Thyroid gland (tissue), 4 donors: ENCODE measurements at regions not wholly inside any gene's neighbourhood (a gene's known extent, or its start where the extent isn't known, plus 50 kb on each side); places are given as distances from the start of the nearest gene placed in this dataset.

Source experiments
- DNase-seq, 2 donors: peaks; one replicate each; pipeline ENCODE4 v3.0.0-alpha.2; 2019
- H3K27ac ChIP-seq, 3 donors: fragments of 200-600 bp; sonication (generic); 1 replicate in 2 of 3; 2 replicates in 1 of 3; pipeline ENCODE4 v1.5.1; 2016 to 2019; ENCODE audit warnings: mild to moderate bottlenecking in 1 of 3, moderate library complexity in 1 of 3
- H3K27me3 ChIP-seq: fragments of 200-600 bp; sonication (generic); one replicate; pipeline ENCODE4 v1.5.1; 2019
- H3K36me3 ChIP-seq, 2 donors: fragments of 200-600 bp; sonication (generic); one replicate each; pipeline ENCODE4 v1.5.1; 2016 to 2019
- H3K4me1 ChIP-seq, 2 donors: fragments of 200-600 bp; sonication (generic); one replicate each; pipeline ENCODE4 v1.5.1; 2017 to 2019
- H3K4me3 ChIP-seq, 3 donors: fragments of 200-600 bp; sonication (generic); replicated peaks in 1 of 3; 1 replicate in 2 of 3; 2 replicates in 1 of 3; pipeline ENCODE4 v1.5.1; 2016; ENCODE audit warnings: mild to moderate bottlenecking in 1 of 3
- H3K9me3 ChIP-seq: fragments of 200-600 bp; sonication (generic); one replicate; pipeline ENCODE4 v1.5.1; 2017
- POLR2A ChIP-seq, 2 donors: fragments of 450-650 bp; IDR thresholded peaks; one replicate each; pipeline ENCODE4 v1.6.1; 2017; ENCODE audit warnings: antibody characterized with exemption in 2 of 2, mild to moderate bottlenecking in 2 of 2, moderate library complexity in 1 of 2
- WGBS, 2 donors: methylation state at CpG; one replicate each; pipeline ENCODE4 v1.1.5; 2017; 5-methylcytosine and 5-hydroxymethylcytosine counted together
- intact Hi-C: fragments of 100-400 bp; cut with DNase I; formaldehyde crosslinking; loops from one replicate; pipeline ENCODE4 v1.15.1; 2023
- TF ChIP-seq, protein P1 (sequence below), 6 experiments: fragments of 200-600 bp in 3 of 6; fragments of 450-650 bp in 3 of 6; sonication (generic) in 3 of 6; IDR thresholded peaks; one replicate each; pipeline ENCODE4 v1.5.1; 2016 to 2019; ENCODE audit warnings: antibody characterized with exemption in 6 of 6, mild to moderate bottlenecking in 2 of 6, inconsistent platforms in 1 of 6, moderate library complexity in 1 of 6

DNA sequence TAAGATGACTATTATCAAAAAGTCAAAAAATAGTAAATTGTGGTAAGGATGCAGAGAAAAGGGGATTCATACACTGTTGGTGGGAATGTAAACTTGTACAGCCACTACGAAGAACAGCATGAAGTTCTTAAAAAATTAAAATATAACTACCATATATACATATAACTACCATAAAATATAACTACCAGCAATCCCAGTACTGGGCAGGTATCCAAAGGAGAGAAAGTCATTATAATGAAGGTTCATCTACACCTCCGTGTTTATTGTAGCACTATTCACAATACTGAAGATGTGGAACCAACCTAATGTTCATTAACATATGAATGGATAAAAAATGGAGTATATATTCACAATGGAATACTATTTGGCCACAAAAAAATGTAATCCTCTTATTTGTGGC is 360.9 kb upstream of the CT83 start:
- H3K27ac ChIP-seq: no peak overlapping the region
- TF ChIP-seq, protein P1, sequence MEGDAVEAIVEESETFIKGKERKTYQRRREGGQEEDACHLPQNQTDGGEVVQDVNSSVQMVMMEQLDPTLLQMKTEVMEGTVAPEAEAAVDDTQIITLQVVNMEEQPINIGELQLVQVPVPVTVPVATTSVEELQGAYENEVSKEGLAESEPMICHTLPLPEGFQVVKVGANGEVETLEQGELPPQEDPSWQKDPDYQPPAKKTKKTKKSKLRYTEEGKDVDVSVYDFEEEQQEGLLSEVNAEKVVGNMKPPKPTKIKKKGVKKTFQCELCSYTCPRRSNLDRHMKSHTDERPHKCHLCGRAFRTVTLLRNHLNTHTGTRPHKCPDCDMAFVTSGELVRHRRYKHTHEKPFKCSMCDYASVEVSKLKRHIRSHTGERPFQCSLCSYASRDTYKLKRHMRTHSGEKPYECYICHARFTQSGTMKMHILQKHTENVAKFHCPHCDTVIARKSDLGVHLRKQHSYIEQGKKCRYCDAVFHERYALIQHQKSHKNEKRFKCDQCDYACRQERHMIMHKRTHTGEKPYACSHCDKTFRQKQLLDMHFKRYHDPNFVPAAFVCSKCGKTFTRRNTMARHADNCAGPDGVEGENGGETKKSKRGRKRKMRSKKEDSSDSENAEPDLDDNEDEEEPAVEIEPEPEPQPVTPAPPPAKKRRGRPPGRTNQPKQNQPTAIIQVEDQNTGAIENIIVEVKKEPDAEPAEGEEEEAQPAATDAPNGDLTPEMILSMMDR (IDR thresholded peaks at IDR 0.05): no peak
- TF ChIP-seq POLR2A (IDR thresholded peaks at IDR 0.05): no peak
- intact Hi-C loops: no loop called here
- no peak overlapping the region for H3K4me3 ChIP-seq
- no peak for DNase-seq
- H3K9me3 ChIP-seq: no peaks in the 10 kb centered on the region
- no peaks in the 10 kb centered on the region for H3K4me1 ChIP-seq
- no peaks in the 10 kb centered on the region for H3K36me3 ChIP-seq
- H3K27me3 ChIP-seq: no peaks in the 10 kb centered on the region
- WGBS, 2 donors: 83 to 88% methylated on average over 2 of the region's 2 CpGs

DNA sequence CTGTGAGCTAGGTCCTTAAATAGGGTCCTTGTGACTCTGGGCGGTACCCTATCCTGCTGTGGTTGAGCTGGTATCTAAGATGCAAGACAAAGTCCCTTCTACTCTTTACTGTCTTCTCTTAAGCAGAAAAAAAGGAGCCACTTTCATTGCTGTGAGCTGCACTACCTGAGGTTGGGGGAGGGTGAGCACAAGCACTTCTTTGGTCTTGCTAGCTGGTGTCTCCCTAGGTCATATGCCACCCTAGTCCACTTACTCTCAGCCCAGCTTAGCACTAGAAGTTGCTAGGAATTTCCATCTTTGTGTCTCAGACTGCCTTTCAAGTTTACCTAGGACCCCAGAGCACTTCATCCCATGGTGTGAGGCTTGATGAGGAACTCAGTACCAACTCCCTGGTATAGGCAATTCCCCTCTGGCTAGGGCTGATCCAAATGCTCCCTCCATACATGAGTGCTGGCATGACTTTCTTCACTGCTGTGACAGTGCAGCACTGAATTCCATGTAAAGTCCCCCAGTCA is 343.6 kb upstream of the CT83 start:
- no peaks in the 10 kb centered on the region for H3K36me3 ChIP-seq
- no peak overlapping the region for H3K4me3 ChIP-seq
- H3K27ac ChIP-seq: no peak overlapping the region
- H3K27me3 ChIP-seq: no peaks in the 10 kb centered on the region
- intact Hi-C loops: no loop called here
- H3K4me1 ChIP-seq: no peaks in the 10 kb centered on the region
- H3K9me3 ChIP-seq: no peaks in the 10 kb centered on the region
- no peak for DNase-seq
- TF ChIP-seq POLR2A (IDR thresholded peaks at IDR 0.05): no peak
- TF ChIP-seq, protein P1 (IDR thresholded peaks at IDR 0.05): no peak
- 80% methylated on average over 1 of the region's 1 CpG; no CpG with 5 or more reads in 1 of the 2 donors for WGBS, 2 donors

DNA sequence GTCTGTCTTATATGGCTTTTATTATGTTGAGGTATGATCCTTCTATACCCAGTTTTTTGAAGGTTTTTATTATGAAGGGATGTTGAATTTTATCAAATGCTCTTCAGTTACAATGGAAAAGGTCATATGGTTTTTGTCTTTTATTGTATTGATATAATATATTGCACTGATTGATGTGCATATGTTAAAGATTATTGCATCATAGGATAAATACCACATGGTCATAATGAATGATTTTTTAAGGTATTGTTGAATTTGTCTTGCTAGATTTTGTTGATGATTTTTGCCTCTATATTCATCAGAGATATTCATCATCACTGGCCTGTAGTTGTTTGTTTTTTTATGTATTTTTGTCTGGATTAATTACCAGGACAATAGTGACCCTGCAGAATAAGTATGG is 339.2 kb upstream of the CT83 start:
- no peaks in the 10 kb centered on the region for H3K4me1 ChIP-seq
- intact Hi-C loops: no loop called here
- no peaks in the 10 kb centered on the region for H3K9me3 ChIP-seq
- no peaks in the 10 kb centered on the region for H3K36me3 ChIP-seq
- no peaks in the 10 kb centered on the region for H3K27me3 ChIP-seq
- no peak for TF ChIP-seq POLR2A (IDR thresholded peaks at IDR 0.05)
- TF ChIP-seq, protein P1 (IDR thresholded peaks at IDR 0.05): no peak
- no peak overlapping the region for H3K27ac ChIP-seq
- H3K4me3 ChIP-seq: no peak overlapping the region
- no peak for DNase-seq

DNA sequence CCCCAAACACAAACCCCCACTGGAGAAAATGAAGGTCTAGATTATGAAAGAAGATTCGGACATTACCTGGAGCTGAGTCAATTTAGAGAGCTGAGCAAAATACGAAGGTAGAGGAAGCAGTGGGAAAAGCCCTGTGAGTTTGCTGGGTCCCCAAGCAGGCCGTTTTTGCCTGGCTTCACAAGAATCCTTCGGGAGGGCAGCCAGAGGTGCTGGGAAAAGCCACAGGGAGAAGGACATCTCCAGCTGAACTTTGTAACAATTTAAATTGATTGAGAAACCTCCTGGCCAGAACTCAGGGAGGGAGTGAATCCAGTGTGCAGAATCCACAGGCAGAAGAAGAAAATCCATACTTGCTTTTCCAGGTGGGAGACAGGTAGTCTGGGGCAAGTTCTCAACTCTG is 319.1 kb upstream of the CT83 start:
- H3K27me3 ChIP-seq: no peaks in the 10 kb centered on the region
- TF ChIP-seq POLR2A (IDR thresholded peaks at IDR 0.05): no peak
- TF ChIP-seq, protein P1 (IDR thresholded peaks at IDR 0.05): no peak

DNA sequence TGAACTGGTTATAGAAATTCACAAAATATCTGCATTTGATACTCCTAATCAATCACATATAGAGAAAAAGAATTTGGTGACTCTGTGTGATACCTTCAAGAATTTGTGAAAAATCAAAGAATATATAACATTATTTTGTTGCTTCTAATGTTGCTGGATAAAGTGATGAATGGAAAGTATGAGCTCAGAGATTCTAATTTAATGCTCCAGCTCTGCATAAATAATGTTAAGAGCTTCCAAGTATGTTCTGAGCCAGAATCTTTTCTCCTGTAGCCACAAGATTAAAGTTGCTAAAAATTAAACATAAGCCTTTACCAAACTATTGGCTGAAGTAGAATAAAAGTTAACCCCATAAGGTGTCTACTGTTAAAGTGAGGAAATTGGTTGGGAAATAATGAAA is 294.7 kb upstream of the CT83 start:
- TF ChIP-seq, protein P1 (IDR thresholded peaks at IDR 0.05): no peak
- TF ChIP-seq POLR2A (IDR thresholded peaks at IDR 0.05): no peak
- intact Hi-C loops: no loop called here
- H3K4me3 ChIP-seq: no peak overlapping the region

More for the DNA sequence above, 319.1 kb upstream of the CT83 start:
- Histone ChIP-seq H3K4me3 (no peak overlapping the region), H3K4me1 (no peaks in the 10 kb centered on the region), H3K36me3 (no peaks in the 10 kb centered on the region), H3K27ac (no peak overlapping the region), H3K9me3 (no peaks in the 10 kb centered on the region)
- intact Hi-C loops: no loop called here
- 63 to 77% methylated on average over 4 of the region's 4 CpGs for whole genome bisulfite sequencing, 2 donors
- no peak for DNase-seq

More for the DNA sequence above, 294.7 kb upstream of the CT83 start:
- Histone ChIP-seq H3K36me3 (no peaks in the 10 kb centered on the region), H3K9me3 (no peaks in the 10 kb centered on the region), H3K27me3 (no peaks in the 10 kb centered on the region), H3K27ac (no peak overlapping the region), H3K4me1 (no peaks in the 10 kb centered on the region)
- no peak for DNase-seq
